ENCODE measurements at regions not wholly inside any gene's neighbourhood (a gene's known extent, or its start where the extent isn't known, plus 50 kb on each side); places are given as distances from the start of the nearest gene placed in this dataset.

GRCh38 chrX:125497667-125498066 is 178.0 kb downstream of the TEX13C start:
- TF ChIP-seq CTCF (conservative IDR thresholded peaks at IDR 0.05 in 1 of 2, IDR thresholded peaks at IDR 0.05 in 1 of 2; ENCODE audit: extremely low read depth in 1 of 2, insufficient read depth in 1 of 2, low read depth in 1 of 2, low read length in 2 of 2): no peak
- no peak for TF ChIP-seq EZH2 (IDR thresholded peaks at IDR 0.05; ENCODE audit: borderline replicate concordance, low read length)

Data from mammary epithelial cell (primary cell).